OCI-LY1 (cell line): ENCODE measurements at regions not wholly inside any gene's neighbourhood (a gene's known extent, or its start where the extent isn't known, plus 50 kb on each side); places are given as distances from the start of the nearest gene placed in this dataset.

Experiments used
- CTCF ChIP-seq: fragments of 200-600 bp; sonication (generic), shearing (Covaris generic); IDR thresholded peaks from 2 replicates; pipeline ENCODE4 v1.5.1; 2017; ENCODE audit warnings: mild to moderate bottlenecking, antibody characterized with exemption, low read length, moderate library complexity, mixed read lengths
- EZH2 ChIP-seq: fragments of 200-600 bp; sonication (generic), shearing (Covaris generic); IDR thresholded peaks from 2 replicates; pipeline ENCODE4 v1.8.0; 2017; ENCODE audit warnings: borderline replicate concordance, mixed run types, mild to moderate bottlenecking, antibody characterized with exemption, low read length, moderate library complexity, mixed read lengths

DNA sequence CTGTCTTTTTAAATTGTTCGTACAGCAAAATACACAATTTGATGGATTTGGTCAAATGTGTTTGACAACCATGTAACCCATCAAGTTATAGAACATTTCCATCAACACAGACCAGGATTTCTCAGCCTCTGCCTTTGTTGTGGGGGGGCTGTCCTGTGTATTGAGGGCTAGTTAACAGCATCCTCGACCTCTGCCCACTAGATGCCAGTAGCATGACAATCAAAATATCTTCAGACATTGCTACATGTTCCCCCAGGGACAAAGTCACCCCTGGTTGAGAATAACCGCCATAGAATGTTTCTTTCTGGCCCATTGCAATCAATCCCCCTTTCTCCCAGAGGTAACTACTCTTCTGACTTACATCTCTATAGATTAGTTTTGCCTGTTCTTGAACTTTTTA, 310.1 kb upstream of the RGMA start:
- no peak for TF ChIP-seq CTCF
- no peak for TF ChIP-seq EZH2
